ENCODE measurements at regions not wholly inside any gene's neighbourhood (a gene's known extent, or its start where the extent isn't known, plus 50 kb on each side); places are given as distances from the start of the nearest gene placed in this dataset.
A peak's percentile ranks its signal among the peaks of the same experiment; 100 is the strongest.
"Not testable (repeated sequence)": the region's sequence is repeated elsewhere in the genome, so short reads cannot be mapped to it uniquely, and the experiment has no call there.

DNA sequence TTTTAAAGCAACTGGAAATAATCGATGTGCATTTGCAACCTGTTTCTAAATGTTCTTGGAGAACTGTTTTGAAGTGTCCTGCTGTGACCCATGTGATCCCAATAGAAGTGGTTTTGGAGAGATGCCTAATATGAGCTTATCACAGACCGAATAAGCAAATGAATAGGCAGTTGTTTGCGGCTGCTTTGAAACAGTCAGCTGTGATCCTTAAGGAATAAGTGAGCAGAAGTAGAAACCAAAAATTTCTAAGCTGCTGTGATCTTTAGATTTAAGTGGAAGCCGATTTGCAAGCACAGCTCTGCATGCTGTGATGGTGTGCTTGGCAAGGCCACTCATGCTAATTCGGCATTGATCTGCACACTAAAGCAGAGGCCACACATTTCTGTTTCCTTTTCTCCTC, 329.5 kb upstream of the DUSP10 start:
- peak; percentile 57 for DNase-seq (ENCODE audit: low spot score)

DNA sequence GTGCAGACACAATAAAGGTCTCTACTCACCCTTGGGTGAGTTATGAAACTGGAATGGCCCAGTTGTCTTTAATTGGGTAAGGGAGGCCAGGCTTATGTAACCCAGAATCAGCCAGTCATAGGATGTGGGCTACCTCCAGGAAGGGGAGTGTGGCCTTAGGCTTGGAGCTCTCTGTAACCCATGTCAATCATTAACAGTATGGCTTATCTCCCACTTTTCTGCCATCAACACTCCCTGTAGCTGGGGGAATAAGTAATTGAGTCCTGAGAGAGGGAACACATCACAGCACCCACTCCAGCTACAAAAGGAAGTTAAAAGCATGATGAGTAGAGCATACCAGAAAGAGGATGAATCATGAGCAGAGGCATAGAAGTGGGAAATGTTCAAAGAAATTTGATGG, 327.0 kb upstream of the DUSP10 start:
- no peak for DNase-seq (ENCODE audit: low spot score)

DNA sequence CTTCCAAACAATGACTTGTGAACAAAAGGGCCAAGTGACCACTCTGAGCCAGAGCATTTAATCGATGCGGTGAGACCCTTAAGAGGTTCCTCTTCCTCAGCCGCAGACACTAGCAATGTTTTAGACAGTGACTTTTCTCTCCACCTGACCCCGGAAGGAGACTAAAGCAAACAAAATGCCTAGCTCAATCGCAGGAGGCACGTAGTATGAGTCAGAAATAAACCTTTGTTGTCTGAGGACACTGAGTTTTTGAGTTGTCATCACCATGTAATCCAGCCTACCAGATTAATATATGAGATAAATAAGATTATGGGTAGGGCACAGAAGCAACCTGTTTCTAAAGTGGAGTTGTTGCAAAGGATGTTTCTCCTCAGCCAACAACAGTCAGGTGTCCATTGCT, 326.2 kb upstream of the DUSP10 start:
- no peak for DNase-seq (ENCODE audit: low spot score)

DNA sequence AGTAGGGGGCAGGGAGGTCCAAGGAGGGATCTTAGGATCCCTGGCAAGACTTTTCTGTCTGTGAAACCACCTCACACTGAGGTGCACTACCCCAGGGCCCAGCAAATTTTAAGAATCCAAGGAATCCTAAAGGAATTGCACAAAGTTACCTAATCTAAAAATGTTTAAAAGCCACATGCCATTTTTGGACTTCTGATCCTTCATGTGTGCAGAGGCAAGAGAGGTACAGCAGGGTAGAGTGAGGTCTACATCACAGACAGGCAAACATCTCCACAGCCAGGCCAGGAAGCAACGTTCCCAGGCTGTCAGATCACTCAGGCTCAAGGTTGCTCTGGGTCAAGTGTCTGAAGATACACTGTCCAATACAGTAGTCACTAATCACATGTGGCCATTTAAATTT, 324.6 kb upstream of the DUSP10 start:
- DNase-seq (ENCODE audit: low spot score) = no peak

DNA sequence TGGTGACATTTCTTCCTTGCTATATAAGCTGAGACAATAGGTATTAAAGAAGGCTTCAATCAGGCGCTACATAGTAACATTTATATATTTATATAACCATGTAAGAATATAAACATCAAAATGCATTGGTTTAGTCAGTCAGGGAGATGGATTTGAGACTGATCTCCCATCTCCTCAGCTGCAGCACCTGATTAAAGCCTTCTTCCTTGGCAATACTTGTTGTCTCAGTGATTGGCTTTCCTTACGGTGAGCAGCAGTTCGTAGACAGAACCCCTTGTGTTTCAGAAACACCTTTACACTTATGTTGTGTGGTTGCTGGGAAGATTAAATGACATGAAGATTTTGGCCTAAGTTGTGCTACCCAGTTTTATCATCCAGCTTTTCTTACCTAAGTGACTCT, 323.3 kb upstream of the DUSP10 start:
- DNase-seq (ENCODE audit: low spot score) = no peak

DNA sequence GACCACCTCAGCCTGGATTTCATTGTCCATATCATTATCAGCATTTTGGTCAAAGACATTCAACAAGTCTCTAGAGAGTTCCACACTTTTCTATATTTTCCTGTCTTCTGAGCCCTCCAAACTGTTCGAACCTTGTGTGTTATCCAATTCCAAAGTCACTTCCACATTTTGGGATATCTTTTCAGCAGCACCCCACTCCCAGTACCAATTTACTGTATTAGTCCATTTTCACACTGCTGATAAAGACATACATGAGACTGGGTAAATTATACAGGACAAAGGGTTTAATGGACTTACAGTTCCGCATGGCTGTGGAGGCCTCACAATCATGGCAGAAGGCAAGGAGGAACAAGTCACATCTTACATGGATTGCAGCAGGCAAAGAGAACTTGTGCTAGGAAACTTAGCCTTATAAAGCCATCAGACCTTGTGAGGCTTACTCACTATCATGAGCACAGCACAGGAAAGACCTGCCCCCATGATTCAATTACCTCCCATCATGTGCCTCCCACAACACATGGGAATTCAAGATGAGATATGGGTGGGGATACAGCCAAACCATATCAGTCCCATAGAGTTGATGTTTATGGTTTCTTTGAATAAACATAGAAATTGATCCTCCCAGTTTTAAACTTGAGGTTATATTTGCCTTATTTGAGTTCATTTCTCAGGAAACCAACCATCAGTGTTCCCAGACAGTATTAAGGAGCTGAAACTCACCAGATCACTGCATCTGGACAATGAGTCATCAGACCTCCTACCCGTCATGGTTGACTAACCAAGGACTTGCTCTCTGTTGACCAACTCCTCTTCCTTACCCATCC, 322.7 kb upstream of the DUSP10 start:
- peak; percentile 65 for DNase-seq (ENCODE audit: low spot score)

DNA sequence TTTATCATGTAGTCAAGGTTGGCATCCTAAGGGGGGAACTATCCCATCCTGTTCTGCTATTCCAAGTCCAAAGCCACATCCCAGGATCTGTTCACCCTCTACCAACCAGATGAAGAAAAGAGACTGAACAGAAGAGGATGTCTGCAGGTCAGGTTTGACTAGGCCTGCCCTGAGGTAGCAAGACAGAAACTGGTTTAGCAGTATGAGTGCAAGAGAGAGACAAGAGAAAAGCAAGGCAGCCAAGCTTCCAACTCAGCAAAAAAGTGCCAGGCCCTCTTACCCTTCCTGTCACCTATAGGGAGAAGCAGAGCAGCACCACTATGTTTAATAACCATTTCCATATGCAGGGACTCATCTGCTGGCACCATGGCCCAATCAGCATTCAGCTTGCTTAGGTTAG, 320.8 kb upstream of the DUSP10 start:
- DNase-seq (ENCODE audit: low spot score) = no peak

DNA sequence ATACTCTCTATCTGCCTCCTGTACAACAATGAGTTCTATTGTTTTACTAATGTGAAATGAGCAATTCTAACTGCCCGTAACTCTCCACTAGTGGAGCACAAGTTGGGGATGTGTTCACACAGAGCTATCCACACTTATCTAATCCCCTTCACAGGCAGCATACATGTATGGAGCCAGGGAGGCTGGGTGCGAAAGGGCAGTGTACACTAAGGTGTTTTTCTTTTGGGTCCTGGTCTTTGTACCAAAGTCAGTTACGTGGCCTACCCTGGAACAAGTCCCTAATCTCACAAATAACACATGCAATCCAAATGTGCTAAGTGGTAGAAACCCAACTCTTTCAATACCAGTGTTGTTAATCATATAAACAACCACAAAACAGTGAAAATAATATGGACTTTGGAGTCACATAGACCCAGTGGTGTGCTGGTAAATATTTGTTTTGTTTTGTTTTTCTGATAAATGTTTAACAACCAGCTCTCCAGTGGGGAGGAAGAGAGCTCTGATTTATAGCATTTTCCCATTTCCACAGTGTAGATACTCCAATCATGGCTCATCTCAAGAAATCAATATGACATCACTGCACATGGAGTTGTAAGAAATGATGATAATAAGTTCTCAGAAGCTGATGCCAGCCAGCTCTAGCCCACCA, 319.9 kb upstream of the DUSP10 start:
- no peak for DNase-seq (ENCODE audit: low spot score)

DNA sequence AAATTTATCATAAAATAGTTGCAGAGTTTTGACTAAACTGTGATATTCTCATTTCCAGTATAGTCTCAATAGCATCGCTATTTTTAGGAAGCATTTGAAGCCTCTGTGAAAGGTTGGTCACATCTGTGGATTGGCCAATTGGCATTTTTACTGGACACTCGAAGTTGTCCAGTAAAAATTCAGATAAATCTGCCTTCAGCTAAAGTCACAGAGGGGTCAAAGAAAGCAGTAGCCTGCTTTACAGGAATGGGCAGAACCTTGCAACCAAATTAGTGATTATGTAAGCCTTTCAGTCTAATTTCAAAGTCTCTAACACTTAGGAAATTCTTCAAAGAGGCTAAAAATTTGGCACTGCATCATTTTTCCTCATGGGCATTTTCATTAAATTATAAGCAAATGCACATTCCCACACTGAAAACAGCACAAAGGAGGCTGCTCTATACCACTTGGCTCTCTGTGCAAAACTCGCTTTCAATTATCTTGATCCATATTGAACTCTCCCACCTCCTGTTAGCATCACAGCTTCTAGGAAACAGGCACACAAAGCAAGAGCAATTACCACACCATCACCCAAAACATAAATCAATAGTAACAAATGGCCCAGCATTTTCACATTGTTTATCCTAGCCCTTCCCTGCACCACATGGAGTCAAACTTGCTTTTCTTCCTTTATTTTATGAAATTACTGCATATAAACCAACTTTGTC, 318.5 kb upstream of the DUSP10 start:
- DNase-seq (ENCODE audit: low spot score) = no peak

DNA sequence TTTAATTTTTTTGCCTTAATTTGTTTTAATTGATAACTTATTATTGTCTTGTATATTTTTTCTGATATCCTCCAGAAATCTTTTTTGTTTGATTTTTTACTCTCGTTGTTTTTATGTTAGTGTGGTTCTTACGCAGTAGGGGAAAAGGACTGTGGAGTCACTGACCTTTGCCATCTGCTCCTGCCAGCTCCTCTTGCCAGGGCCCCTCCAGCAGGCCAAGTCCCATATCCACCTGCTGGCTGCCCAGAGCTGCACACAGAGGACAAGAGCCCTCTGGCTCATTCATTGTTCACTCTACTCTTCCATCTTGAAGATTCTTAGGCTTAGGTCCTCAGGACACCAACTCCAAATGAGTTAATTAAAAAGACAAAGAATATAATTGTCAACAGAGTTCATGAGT, 316.4 kb upstream of the DUSP10 start:
- no peak for DNase-seq (ENCODE audit: low spot score)

DNA sequence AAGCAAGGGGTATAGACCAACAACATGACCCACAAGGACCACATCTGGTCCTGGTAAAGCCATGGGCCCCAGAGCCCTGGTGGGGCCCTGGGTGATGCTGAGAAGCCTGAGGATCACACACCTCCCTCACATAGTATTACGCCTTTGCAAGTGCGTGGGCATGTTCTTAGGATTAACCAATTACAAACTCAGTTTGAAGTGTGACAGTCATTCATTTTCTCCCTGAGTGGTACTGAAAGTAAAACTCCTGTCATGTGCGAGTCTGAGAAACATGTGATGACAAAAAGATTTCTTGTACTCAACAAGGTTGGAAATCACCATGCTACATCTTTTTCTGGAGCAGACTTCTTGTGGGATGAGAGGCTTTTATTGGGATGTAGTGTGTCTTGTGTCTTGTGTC, 315.3 kb upstream of the DUSP10 start:
- no peak for DNase-seq (ENCODE audit: low spot score)

DNA sequence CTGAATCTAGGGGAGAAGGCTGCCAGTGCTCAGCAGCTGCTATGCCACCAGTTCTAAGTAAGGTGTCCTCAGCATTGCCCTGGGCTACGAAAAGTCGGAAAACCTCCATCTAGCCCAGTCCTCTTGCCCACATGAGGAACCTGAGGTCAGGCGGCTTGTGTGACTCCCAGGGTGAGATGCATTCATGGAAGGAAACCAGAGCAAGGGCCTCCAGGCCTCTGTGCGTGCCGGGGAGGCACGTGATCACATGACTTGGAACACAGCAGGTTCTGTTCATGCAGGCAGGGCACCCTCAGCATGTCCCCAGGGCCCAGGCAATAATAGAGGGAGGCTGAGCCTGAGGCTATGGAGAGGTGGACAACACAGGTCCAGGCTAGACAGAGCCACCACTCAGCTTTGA, 312.5 kb upstream of the DUSP10 start:
- DNase-seq (ENCODE audit: low spot score) = no peak

DNA sequence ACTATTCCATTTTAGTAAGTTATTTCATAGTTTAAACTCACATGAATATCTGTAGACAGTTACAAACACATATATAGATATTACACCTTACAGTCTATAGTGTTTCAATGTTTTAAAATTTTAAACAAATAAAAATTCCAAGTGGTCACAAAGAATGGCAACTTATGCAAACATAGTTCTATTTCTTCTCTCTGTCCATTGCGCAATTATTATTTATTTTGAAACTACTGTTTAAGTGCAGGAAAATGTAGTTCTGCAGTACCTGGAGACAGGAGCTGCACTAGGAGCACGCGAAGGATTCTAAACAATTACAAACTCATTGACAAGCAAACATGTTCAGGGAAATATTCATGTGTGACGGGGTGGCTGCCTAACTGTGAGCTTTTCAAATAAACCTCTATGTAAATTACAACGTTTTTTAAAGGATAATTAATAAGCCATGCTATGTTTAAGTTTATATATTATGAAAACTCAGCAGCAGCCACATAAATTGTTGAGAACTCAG, 312.0 kb upstream of the DUSP10 start:
- no peak for DNase-seq (ENCODE audit: low spot score)

DNA sequence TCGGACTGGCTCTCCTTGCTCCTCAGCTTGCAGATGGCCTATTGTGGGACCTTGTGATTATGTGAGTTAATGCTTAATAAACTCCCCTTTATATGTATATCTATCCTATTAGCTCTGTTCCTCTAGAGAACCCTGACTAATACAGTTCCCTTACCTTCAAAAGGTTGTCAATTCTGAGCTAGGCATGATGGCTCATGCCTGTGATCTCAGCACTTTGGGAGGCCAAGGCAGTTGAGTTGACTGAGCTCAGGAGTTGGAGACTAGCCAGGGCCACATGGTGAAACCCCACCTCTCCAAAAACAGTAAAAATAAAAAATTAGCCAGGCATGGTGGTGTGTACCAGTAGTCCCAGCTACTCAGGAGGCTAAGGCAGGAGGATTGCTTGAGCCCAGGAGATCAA, 309.4 kb upstream of the DUSP10 start:
- DNase-seq (ENCODE audit: low spot score) = not testable (repeated sequence)

DNA sequence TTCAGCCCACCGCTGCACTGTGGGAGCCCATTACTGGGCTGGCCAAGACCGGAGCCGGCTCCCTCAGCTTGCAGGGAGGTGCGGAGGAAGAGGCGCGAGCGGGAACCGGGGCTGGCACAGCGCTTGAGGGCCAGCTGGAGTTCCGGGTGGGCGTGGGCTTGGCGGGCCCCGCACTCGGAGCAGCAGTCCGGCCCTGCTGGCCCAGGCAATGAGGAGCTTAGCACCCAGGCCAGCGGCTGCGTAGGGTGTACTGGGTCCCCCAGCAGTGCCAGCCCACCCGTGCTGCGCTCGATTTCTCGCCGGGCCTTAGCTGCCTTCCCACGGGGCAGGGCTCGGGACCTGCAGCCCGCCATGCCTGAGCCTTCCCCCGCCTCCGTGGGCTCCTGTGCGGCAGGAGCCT, 307.8 kb upstream of the DUSP10 start:
- DNase-seq (ENCODE audit: low spot score) = not testable (repeated sequence)

DNA sequence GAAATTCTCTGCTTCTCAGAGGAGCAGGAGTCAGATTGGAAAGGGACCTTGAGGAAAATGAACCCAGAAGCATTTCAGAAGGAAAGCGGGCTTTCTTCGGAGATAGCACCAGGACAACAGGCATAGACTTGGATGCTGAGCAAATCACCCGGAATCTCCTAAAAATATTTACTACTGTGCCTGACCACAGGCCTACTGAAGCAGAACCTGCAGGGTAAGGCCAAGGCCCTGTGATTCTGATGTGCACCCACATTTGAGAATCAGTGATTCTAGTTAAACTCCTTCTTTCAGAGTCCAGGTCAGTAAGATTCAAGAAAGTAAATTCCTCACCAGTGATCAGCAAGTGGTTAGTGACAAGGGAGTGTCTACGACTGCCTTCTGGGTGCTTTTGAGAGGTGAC, 307.3 kb upstream of the DUSP10 start:
- no peak for DNase-seq (ENCODE audit: low spot score)

DNA sequence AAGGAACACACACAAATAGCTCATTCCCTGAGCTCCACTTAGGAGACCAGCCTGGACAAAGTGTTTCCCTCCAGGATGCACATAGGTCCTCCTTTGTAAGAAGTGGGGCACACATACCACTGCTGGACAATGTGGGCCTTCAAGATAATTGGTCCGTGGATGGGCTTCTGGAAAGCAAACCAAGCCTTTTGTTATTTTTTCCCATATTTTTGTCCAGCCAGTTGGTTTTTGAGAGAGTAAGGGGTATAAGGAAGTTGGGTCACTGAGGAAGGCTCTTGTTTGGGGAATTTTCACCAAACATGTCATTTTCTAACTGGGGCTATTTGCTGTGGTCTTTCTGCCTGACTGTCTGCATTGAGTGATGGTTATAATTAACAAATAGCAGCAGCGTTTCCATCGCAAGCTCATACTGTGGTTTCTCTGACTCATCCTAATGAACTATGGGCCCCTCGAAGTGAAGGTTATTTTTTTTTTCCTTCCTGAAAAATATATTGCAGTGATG, 306.3 kb upstream of the DUSP10 start:
- peak; percentile 82 for DNase-seq (ENCODE audit: low spot score)

DNA sequence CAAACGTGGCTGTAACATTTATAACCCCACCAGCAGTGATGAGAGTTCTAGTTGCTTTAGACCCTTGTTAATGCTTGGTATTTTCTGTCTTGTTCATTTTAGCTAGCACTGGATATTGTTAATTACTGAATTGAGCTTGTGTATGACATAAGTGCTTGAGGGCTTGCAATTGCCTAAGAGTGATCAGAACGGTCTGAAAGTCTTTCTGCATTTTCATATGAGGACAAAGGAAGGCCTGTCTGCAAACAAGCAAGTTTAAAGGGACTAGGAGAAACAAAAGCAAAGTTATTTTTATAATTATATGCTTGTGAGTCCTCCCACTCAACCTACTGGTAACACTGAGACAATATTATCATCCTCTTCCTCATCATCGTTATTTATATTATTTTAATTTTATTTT, 305.5 kb upstream of the DUSP10 start:
- DNase-seq (ENCODE audit: low spot score) = no peak

DNA sequence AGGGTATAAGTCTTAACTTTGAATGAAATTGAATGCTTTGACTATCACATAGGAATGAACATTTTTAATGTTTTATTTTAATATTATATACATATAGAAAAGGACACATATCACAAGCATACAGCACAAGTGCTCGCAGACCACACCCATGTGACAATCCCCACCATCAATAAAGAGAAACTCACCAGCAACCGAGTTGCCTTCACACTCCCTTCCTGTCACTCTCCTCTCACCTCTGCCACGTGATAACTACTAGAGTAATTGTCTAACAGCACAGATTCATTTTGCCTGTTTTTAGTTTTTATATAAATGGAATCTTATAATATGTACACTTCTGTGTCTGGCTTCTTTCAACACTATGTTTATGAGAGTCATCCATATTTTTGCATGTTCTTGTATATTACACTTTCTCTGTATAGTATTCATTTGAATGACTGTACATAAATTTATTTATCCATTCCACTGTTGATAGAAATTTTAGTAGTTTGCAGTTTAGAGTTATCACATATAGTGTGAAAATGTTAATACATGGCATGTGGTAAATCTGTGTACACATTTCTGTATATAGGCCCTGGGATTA, 304.9 kb upstream of the DUSP10 start:
- no peak for DNase-seq (ENCODE audit: low spot score)

DNA sequence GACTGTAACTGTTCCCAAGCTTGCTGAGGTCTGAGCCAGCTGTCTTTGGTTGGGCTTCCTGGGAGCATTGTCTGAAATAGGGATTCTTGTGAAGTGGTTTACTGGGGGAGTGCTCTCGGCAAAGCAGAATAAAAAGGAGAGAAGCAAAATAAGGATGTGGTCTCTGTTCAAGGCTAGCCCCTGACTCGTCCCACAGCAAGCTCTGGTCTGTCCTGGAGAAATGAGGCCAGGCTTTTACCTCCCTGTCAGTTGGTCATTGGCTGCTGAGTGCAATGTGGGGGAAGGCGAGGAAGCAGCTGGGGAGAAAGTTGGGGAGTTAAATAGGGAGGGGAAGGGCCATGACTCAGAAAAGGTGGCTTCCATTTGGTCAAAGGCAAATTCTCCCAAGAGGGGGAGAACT, 303.9 kb upstream of the DUSP10 start:
- peak; percentile 24 for DNase-seq (ENCODE audit: low spot score)

DNA sequence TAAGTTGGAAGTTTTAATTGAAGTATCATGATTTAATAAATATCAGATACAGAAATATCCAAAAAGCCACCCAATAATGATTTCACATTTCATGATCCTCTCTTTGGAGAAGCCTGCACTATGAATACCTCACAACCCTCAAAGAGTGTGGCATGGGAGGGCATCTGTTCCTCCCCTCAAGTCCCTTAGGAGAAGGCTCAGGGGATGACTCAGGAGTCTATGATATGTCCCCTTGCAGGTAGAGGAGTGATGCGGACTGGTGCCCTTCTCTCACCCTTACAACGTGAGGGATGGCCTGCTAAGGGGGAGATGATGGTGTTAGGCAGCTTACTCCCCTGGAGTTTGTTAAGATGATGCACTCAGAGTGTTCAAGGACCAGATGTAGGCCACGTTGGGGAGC, 303.3 kb upstream of the DUSP10 start:
- DNase-seq (ENCODE audit: low spot score) = no peak

All from A172 (cell line).